Esophagus (tissue), 2 donors: ENCODE measurements at regions not wholly inside any gene's neighbourhood (a gene's known extent, or its start where the extent isn't known, plus 50 kb on each side); places are given as distances from the start of the nearest gene placed in this dataset.
A peak's percentile ranks its signal among the peaks of the same experiment; 100 is the strongest.

ENCODE experiments used
- H3K27ac ChIP-seq, 2 donors: one replicate each; pipeline ENCODE4 v1.5.1; 2013; ENCODE audit warnings: low read depth in 2 of 2, mild to moderate bottlenecking in 2 of 2, inconsistent platforms in 1 of 2, low read length in 1 of 2, moderate library complexity in 1 of 2
- H3K27me3 ChIP-seq, 2 donors: one replicate each; pipeline ENCODE4 v1.6.1; 2013; ENCODE audit warnings: low read length in 2 of 2, control low read depth in 1 of 2, mild to moderate bottlenecking in 1 of 2; ENCODE audit not compliant: insufficient read depth in 2 of 2, control insufficient read depth in 1 of 2
- H3K36me3 ChIP-seq, 2 donors: one replicate each; pipeline ENCODE4 v1.6.1; 2013; ENCODE audit warnings: low read length in 1 of 2; ENCODE audit not compliant: control insufficient read depth in 2 of 2, insufficient read depth in 2 of 2
- H3K4me1 ChIP-seq, 2 donors: one replicate each; pipeline ENCODE4 v1.6.1; 2013; ENCODE audit warnings: low read length in 1 of 2; ENCODE audit not compliant: control insufficient read depth in 2 of 2, insufficient read depth in 2 of 2
- H3K4me3 ChIP-seq, 2 donors: one replicate each; pipeline ENCODE4 v1.5.1; 2013; ENCODE audit warnings: low read length in 2 of 2, mild to moderate bottlenecking in 2 of 2, low read depth in 1 of 2, moderate library complexity in 1 of 2
- H3K9me3 ChIP-seq, 2 donors: one replicate each; pipeline ENCODE4 v1.6.1; 2013; ENCODE audit warnings: mild to moderate bottlenecking in 2 of 2, low read depth in 1 of 2, low read length in 1 of 2, moderate library complexity in 1 of 2; ENCODE audit not compliant: control insufficient read depth in 2 of 2, insufficient read depth in 1 of 2
- WGBS, 2 donors: extraction: QIAGEN DNeasy Blood & Tissue Kit; methylation state at CpG; one replicate each; pipeline ENCODE4 v1.1.7; 2013; 5-methylcytosine and 5-hydroxymethylcytosine counted together
- donor health status: healthy with polysubstance abuse.
- donor health status: Bipolar disorder and iron deficiency.

GRCh38 chrX:36950495-36951253 is 57.5 kb upstream of the FAM47C start:
- no peaks in the 10 kb centered on the region for H3K27me3 ChIP-seq
- H3K4me1 ChIP-seq = no peaks in the 10 kb centered on the region
- no peaks in the 10 kb centered on the region for H3K9me3 ChIP-seq
- H3K4me3 ChIP-seq = no peak overlapping the region
- no peaks in the 10 kb centered on the region for H3K36me3 ChIP-seq
- 36 to 40% methylated on average over 4 of the region's 4 CpGs for WGBS, 2 donors
- H3K27ac ChIP-seq = no peak overlapping the region

GRCh38 chrX:36957425-36958328 is 50.5 kb upstream of the FAM47C start:
- Histone ChIP-seq H3K27me3 (no peaks in the 10 kb centered on the region), H3K27ac (no peak overlapping the region), H3K4me1 (no peaks in the 10 kb centered on the region), H3K36me3 (no peaks in the 10 kb centered on the region), H3K9me3 (peaks cover 0 to 5% of the 10 kb centered on the region in 2 donors), H3K4me3 (peak overlapping the region; percentile 10 to 36)
- WGBS, 2 donors = 3 to 15% methylated on average over 69 to 91 of the region's 91 CpGs
